GM23338 (cell line): ENCODE measurements at regions not wholly inside any gene's neighbourhood (a gene's known extent, or its start where the extent isn't known, plus 50 kb on each side); places are given as distances from the start of the nearest gene placed in this dataset.

Experiments used
- ATAC-seq: fragments of 200-7000 bp; cut with Tn5 transposase; 3 replicates; pipeline ENCODE4 v1.9.1; 2020
- DNase-seq: peaks from one replicate; pipeline ENCODE4 v3.0.0-alpha.2; 2015; ENCODE audit warnings: low spot score
- H2AFZ ChIP-seq: fragments of 200-600 bp; sonication (generic); 2 replicates; pipeline ENCODE4 v1.8.0; 2016; ENCODE audit warnings: antibody characterized with exemption, mild to moderate bottlenecking, moderate library complexity
- H3F3A ChIP-seq: fragments of 200-600 bp; sonication (generic); replicated peaks from 2 replicates; pipeline ENCODE4 v1.8.0; 2017; ENCODE audit warnings: antibody characterized with exemption, mixed run types, low read depth
- H3K27ac ChIP-seq: fragments of 200-600 bp; sonication (generic); 2 replicates; pipeline ENCODE4 v1.6.1; 2016; ENCODE audit warnings: low read depth
- H3K27me3 ChIP-seq: fragments of 200-600 bp; sonication (generic); 2 replicates; pipeline ENCODE4 v1.8.0; 2016; ENCODE audit warnings: mild to moderate bottlenecking, mixed run types, moderate library complexity; ENCODE audit not compliant: insufficient read depth
- H3K36me3 ChIP-seq: fragments of 200-600 bp; sonication (generic); 2 replicates; pipeline ENCODE4 v1.8.0; 2016; ENCODE audit warnings: mild to moderate bottlenecking; ENCODE audit not compliant: insufficient read depth
- H3K4me1 ChIP-seq: fragments of 200-600 bp; sonication (generic); 2 replicates; pipeline ENCODE4 v1.8.0; 2016; ENCODE audit warnings: mild to moderate bottlenecking, moderate library complexity; ENCODE audit not compliant: insufficient read depth
- H3K4me2 ChIP-seq: fragments of 200-600 bp; sonication (generic); 2 replicates; pipeline ENCODE4 v1.7.1; 2017; ENCODE audit warnings: mixed run types
- H3K4me3 ChIP-seq: fragments of 200-600 bp; sonication (generic); 2 replicates; pipeline ENCODE4 v1.6.1; 2016; ENCODE audit warnings: mixed run types
- H3K79me2 ChIP-seq: fragments of 200-600 bp; sonication (generic); replicated peaks from 2 replicates; pipeline ENCODE4 v1.8.0; 2017; ENCODE audit warnings: mild to moderate bottlenecking; ENCODE audit not compliant: insufficient read depth
- H3K9me2 ChIP-seq: fragments of 200-600 bp; sonication (generic); 2 replicates; pipeline ENCODE4 v1.8.0; 2017; ENCODE audit not compliant: insufficient read depth
- H4K20me1 ChIP-seq: fragments of 200-600 bp; sonication (generic); replicated peaks from 2 replicates; pipeline ENCODE4 v1.8.0; 2017; ENCODE audit warnings: mild to moderate bottlenecking; ENCODE audit not compliant: insufficient read depth
- H3K27ac Mint-ChIP-seq: 2 replicates; pipeline ENCODE4 v1.8.0; 2020; ENCODE audit warnings: inconsistent platforms, mild to moderate bottlenecking, moderate library complexity, mixed read lengths
- H3K27me3 Mint-ChIP-seq: 3 replicates; pipeline ENCODE4 v1.8.0; 2022; ENCODE audit warnings: low read depth, mild to moderate bottlenecking, moderate library complexity, mixed read lengths, inconsistent platforms; ENCODE audit not compliant: insufficient read depth, poor library complexity
- H3K36me3 Mint-ChIP-seq: 3 replicates; pipeline ENCODE4 v1.8.0; 2021; ENCODE audit warnings: low read depth, mild to moderate bottlenecking, inconsistent platforms, moderate library complexity, mixed read lengths
- H3K4me1 Mint-ChIP-seq: 3 replicates; pipeline ENCODE4 v1.8.0; 2020; ENCODE audit warnings: mild to moderate bottlenecking, inconsistent platforms, mixed read lengths
- H3K4me3 Mint-ChIP-seq: 3 replicates; pipeline ENCODE4 v1.8.0; 2021; ENCODE audit warnings: moderate library complexity, mild to moderate bottlenecking, inconsistent platforms, mixed read lengths
- H3K9me3 Mint-ChIP-seq: 3 replicates; pipeline ENCODE4 v1.8.0; 2020; ENCODE audit warnings: moderate library complexity, mild to moderate bottlenecking, inconsistent platforms, mixed read lengths
- EZH2 ChIP-seq: fragments of 200-600 bp; sonication (generic); IDR thresholded peaks from one replicate; pipeline ENCODE4 v1.8.0; 2017; ENCODE audit warnings: antibody characterized with exemption, mild to moderate bottlenecking, low read depth; ENCODE audit not compliant: unreplicated experiment
- EZH2phosphoT487 ChIP-seq: fragments of 200-600 bp; sonication (generic); IDR thresholded peaks from one replicate; pipeline ENCODE4 v1.8.1; 2018; ENCODE audit warnings: antibody characterized with exemption; ENCODE audit not compliant: unreplicated experiment
- JUNB ChIP-seq: IDR thresholded peaks from one replicate; pipeline ENCODE4 v1.6.1; 2016; ENCODE audit warnings: antibody characterized with exemption; ENCODE audit not compliant: unreplicated experiment
- NANOG ChIP-seq: IDR thresholded peaks from 2 replicates; pipeline ENCODE4 v1.6.1; 2016; ENCODE audit warnings: antibody characterized with exemption, borderline replicate concordance
- ZNF114 ChIP-seq: fragments of 250-450 bp; sonication (Bioruptor Pico); IDR thresholded peaks from 2 replicates; pipeline ENCODE4 v1.5.0; 2020; ENCODE audit warnings: mild to moderate bottlenecking, moderate library complexity
- ZNF331 ChIP-seq: fragments of 250-450 bp; sonication (Bioruptor Pico); IDR thresholded peaks from 2 replicates; pipeline ENCODE4 v1.5.0; 2020; ENCODE audit warnings: low read depth, mild to moderate bottlenecking, moderate library complexity
- TF ChIP-seq, protein P1 (sequence below): IDR thresholded peaks from one replicate; pipeline ENCODE4 v1.6.1; 2018; ENCODE audit warnings: antibody characterized with exemption; ENCODE audit not compliant: unreplicated experiment
- TF ChIP-seq, protein P2 (sequence below): IDR thresholded peaks from 2 replicates; pipeline ENCODE4 v1.6.1; 2016; ENCODE audit warnings: antibody characterized with exemption
- TF ChIP-seq, protein P3 (sequence below), 2 experiments: fragments of 200-600 bp in 1 of 2; sonication (generic) in 1 of 2; conservative IDR thresholded peaks; 2 replicates each; pipeline versions ENCODE4 v1.5.1 to v1.6.1; 2016 to 2017; ENCODE audit warnings: antibody characterized with exemption in 2 of 2, low read depth in 2 of 2, mild to moderate bottlenecking in 2 of 2, moderate library complexity in 1 of 2
- TF ChIP-seq, protein P4 (sequence below): fragments of 250-450 bp; sonication (Bioruptor Pico); IDR thresholded peaks from 2 replicates; pipeline ENCODE4 v1.5.0; 2020; ENCODE audit warnings: mild to moderate bottlenecking, moderate library complexity

DNA sequence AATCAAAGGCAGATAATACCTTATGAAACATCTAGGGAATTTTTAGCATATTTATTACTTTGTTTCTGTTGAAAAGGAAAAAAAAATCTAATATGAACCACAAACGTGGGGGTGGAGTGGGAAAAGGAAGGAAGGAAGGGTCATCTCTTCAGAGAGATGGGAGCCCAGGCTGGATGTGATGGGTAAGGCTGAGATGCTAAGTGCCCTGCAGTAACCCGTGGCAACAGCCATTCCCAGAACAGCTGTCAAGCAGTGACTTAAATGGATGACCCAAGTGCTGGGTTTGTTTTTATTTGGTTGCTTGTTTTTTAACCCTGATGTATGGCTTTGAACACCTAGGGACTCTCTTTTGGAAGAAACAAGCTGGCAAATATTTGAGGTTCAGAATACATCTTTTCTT, 50.7 kb upstream of the KLF7 start:
- no peak overlapping the region for H3K4me3 Mint-ChIP-seq
- no peak for DNase-seq
- H3K4me2 ChIP-seq, result no peak overlapping the region
- no peaks in the 10 kb centered on the region; the same call in 2 of the 3 replicates for H3K9me3 Mint-ChIP-seq
- peaks cover 4% of the 10 kb centered on the region; the same call in 1 of the 2 replicates for H3K4me1 ChIP-seq
- no peak overlapping the region for H2AFZ ChIP-seq
- H3K27ac Mint-ChIP-seq, result no peak overlapping the region
- no peak for TF ChIP-seq ZNF114 (CRISPR knock-in tag)
- TF ChIP-seq JUNB, result no peak
- TF ChIP-seq ZNF331, result no peak
- TF ChIP-seq, protein P1, sequence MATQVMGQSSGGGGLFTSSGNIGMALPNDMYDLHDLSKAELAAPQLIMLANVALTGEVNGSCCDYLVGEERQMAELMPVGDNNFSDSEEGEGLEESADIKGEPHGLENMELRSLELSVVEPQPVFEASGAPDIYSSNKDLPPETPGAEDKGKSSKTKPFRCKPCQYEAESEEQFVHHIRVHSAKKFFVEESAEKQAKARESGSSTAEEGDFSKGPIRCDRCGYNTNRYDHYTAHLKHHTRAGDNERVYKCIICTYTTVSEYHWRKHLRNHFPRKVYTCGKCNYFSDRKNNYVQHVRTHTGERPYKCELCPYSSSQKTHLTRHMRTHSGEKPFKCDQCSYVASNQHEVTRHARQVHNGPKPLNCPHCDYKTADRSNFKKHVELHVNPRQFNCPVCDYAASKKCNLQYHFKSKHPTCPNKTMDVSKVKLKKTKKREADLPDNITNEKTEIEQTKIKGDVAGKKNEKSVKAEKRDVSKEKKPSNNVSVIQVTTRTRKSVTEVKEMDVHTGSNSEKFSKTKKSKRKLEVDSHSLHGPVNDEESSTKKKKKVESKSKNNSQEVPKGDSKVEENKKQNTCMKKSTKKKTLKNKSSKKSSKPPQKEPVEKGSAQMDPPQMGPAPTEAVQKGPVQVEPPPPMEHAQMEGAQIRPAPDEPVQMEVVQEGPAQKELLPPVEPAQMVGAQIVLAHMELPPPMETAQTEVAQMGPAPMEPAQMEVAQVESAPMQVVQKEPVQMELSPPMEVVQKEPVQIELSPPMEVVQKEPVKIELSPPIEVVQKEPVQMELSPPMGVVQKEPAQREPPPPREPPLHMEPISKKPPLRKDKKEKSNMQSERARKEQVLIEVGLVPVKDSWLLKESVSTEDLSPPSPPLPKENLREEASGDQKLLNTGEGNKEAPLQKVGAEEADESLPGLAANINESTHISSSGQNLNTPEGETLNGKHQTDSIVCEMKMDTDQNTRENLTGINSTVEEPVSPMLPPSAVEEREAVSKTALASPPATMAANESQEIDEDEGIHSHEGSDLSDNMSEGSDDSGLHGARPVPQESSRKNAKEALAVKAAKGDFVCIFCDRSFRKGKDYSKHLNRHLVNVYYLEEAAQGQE, result no peak
- TF ChIP-seq, protein P2, sequence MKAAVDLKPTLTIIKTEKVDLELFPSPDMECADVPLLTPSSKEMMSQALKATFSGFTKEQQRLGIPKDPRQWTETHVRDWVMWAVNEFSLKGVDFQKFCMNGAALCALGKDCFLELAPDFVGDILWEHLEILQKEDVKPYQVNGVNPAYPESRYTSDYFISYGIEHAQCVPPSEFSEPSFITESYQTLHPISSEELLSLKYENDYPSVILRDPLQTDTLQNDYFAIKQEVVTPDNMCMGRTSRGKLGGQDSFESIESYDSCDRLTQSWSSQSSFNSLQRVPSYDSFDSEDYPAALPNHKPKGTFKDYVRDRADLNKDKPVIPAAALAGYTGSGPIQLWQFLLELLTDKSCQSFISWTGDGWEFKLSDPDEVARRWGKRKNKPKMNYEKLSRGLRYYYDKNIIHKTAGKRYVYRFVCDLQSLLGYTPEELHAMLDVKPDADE, result no peak
- TF ChIP-seq, protein P3, sequence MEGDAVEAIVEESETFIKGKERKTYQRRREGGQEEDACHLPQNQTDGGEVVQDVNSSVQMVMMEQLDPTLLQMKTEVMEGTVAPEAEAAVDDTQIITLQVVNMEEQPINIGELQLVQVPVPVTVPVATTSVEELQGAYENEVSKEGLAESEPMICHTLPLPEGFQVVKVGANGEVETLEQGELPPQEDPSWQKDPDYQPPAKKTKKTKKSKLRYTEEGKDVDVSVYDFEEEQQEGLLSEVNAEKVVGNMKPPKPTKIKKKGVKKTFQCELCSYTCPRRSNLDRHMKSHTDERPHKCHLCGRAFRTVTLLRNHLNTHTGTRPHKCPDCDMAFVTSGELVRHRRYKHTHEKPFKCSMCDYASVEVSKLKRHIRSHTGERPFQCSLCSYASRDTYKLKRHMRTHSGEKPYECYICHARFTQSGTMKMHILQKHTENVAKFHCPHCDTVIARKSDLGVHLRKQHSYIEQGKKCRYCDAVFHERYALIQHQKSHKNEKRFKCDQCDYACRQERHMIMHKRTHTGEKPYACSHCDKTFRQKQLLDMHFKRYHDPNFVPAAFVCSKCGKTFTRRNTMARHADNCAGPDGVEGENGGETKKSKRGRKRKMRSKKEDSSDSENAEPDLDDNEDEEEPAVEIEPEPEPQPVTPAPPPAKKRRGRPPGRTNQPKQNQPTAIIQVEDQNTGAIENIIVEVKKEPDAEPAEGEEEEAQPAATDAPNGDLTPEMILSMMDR (conservative IDR thresholded peaks at IDR 0.05; ENCODE audit: low read depth in 2 of 2), result no peak
- TF ChIP-seq NANOG, result no peak
- no peak for TF ChIP-seq EZH2phosphoT487
- H4K20me1 ChIP-seq, result no peaks in the 10 kb centered on the region
- H3K36me3 Mint-ChIP-seq, result no peaks in the 10 kb centered on the region
- H3K27ac ChIP-seq, result no peak overlapping the region
- H3K4me3 ChIP-seq, result no peak overlapping the region
- no peaks in the 10 kb centered on the region for H3F3A ChIP-seq
- H3K27me3 Mint-ChIP-seq, result peaks cover 1% of the 10 kb centered on the region
- H3K79me2 ChIP-seq, result no peaks in the 10 kb centered on the region
- H3K36me3 ChIP-seq, result no peaks in the 10 kb centered on the region
- no peaks in the 10 kb centered on the region for H3K9me2 ChIP-seq
- H3K4me1 Mint-ChIP-seq, result peaks cover 13% of the 10 kb centered on the region
- H3K27me3 ChIP-seq, result no peaks in the 10 kb centered on the region
- peak; percentile 61; the same call in 2 of the 3 replicates for ATAC-seq

DNA sequence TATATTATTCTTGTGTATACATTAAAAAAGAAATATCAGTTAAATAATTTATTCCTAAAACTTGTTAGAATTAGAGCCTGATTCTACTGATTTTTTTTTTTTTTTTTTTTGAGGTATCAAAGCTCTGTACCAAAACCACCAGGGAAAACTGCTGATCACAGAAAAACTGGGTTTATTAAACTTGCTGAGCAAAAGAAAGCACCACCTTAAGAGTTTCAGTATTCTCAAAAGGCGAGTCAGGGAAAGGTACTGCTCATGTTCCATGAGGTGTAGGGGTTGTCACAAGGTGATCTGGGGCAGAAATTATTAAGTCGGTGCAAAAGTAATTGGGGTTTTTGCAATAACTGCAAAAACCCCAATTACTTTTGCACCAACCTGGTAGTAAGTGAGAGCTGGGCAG, 51.7 kb upstream of the KLF7 start:
- no peak for DNase-seq
- H3K27ac Mint-ChIP-seq, result no peak overlapping the region
- no peak overlapping the region for H3K4me3 Mint-ChIP-seq
- Histone ChIP-seq H3F3A (no peaks in the 10 kb centered on the region), H3K36me3 (no peaks in the 10 kb centered on the region), H3K27ac (no peak overlapping the region), H3K4me1 (peaks cover 13% of the 10 kb centered on the region), H3K9me2 (no peaks in the 10 kb centered on the region), H3K79me2 (no peaks in the 10 kb centered on the region), H4K20me1 (no peaks in the 10 kb centered on the region), H3K27me3 (no peaks in the 10 kb centered on the region), H3K4me2 (no peak overlapping the region), H2AFZ (no peak overlapping the region), H3K4me3 (no peak overlapping the region)
- peaks cover 1% of the 10 kb centered on the region for H3K27me3 Mint-ChIP-seq
- no peaks in the 10 kb centered on the region for H3K9me3 Mint-ChIP-seq
- no peak for ATAC-seq
- peaks cover 21% of the 10 kb centered on the region for H3K4me1 Mint-ChIP-seq
- TF ChIP-seq EZH2, result no peak
- TF ChIP-seq, protein P4, sequence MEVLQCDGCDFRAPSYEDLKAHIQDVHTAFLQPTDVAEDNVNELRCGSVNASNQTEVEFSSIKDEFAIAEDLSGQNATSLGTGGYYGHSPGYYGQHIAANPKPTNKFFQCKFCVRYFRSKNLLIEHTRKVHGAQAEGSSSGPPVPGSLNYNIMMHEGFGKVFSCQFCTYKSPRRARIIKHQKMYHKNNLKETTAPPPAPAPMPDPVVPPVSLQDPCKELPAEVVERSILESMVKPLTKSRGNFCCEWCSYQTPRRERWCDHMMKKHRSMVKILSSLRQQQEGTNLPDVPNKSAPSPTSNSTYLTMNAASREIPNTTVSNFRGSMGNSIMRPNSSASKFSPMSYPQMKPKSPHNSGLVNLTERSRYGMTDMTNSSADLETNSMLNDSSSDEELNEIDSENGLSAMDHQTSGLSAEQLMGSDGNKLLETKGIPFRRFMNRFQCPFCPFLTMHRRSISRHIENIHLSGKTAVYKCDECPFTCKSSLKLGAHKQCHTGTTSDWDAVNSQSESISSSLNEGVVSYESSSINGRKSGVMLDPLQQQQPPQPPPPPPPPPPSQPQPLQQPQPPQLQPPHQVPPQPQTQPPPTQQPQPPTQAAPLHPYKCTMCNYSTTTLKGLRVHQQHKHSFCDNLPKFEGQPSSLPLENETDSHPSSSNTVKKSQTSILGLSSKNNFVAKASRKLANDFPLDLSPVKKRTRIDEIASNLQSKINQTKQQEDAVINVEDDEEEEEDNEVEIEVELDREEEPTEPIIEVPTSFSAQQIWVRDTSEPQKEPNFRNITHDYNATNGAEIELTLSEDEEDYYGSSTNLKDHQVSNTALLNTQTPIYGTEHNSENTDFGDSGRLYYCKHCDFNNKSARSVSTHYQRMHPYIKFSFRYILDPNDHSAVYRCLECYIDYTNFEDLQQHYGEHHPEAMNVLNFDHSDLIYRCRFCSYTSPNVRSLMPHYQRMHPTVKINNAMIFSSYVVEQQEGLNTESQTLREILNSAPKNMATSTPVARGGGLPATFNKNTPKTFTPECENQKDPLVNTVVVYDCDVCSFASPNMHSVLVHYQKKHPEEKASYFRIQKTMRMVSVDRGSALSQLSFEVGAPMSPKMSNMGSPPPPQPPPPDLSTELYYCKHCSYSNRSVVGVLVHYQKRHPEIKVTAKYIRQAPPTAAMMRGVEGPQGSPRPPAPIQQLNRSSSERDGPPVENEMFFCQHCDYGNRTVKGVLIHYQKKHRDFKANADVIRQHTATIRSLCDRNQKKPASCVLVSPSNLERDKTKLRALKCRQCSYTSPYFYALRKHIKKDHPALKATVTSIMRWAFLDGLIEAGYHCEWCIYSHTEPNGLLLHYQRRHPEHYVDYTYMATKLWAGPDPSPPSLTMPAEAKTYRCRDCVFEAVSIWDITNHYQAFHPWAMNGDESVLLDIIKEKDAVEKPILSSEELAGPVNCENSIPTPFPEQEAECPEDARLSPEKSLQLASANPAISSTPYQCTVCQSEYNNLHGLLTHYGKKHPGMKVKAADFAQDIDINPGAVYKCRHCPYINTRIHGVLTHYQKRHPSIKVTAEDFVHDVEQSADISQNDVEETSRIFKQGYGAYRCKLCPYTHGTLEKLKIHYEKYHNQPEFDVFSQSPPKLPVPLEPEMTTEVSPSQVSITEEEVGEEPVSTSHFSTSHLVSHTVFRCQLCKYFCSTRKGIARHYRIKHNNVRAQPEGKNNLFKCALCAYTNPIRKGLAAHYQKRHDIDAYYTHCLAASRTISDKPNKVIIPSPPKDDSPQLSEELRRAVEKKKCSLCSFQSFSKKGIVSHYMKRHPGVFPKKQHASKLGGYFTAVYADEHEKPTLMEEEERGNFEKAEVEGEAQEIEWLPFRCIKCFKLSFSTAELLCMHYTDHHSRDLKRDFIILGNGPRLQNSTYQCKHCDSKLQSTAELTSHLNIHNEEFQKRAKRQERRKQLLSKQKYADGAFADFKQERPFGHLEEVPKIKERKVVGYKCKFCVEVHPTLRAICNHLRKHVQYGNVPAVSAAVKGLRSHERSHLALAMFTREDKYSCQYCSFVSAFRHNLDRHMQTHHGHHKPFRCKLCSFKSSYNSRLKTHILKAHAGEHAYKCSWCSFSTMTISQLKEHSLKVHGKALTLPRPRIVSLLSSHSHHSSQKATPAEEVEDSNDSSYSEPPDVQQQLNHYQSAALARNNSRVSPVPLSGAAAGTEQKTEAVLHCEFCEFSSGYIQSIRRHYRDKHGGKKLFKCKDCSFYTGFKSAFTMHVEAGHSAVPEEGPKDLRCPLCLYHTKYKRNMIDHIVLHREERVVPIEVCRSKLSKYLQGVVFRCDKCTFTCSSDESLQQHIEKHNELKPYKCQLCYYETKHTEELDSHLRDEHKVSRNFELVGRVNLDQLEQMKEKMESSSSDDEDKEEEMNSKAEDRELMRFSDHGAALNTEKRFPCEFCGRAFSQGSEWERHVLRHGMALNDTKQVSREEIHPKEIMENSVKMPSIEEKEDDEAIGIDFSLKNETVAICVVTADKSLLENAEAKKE (CRISPR knock-in tag), result no peak
- H3K36me3 Mint-ChIP-seq, result no peaks in the 10 kb centered on the region
